Endometrium (tissue), 2 donors: ENCODE measurements at regions not wholly inside any gene's neighbourhood (a gene's known extent, or its start where the extent isn't known, plus 50 kb on each side); places are given as distances from the start of the nearest gene placed in this dataset.

Source experiments
- FAIRE-seq: peaks from 2 replicates; lab custom pipeline; 2012; peaks lifted over from hg19 to GRCh38; lab: Jason Lieb, UNC
- donor health status: control.
- donor health status: control.

DNA sequence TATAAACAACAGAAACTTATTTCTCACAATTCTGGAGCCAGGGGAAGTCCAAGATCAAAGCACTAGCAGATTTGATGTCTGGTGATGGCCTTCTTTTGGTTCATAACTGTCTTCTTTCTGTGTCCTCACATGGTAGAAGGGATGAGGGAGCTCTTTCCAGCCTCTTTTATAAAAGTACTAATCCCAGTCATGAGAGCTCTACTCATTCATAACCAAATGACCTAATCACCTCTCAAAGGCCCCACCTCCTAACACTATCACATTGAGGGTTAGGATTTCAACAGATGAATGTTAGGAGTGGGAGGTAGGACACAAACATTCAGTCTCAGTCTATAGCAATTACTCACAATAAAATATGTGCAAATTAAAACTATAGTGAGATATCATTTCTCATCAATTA, 50.1 kb upstream of the UBE2E2 start:
- FAIRE-seq, result no peak
